Ishikawa (cell line): ENCODE measurements at regions not wholly inside any gene's neighbourhood (a gene's known extent, or its start where the extent isn't known, plus 50 kb on each side); places are given as distances from the start of the nearest gene placed in this dataset.

Experiments
- CEBPB ChIP-seq: IDR thresholded peaks from 2 replicates; pipeline ENCODE4 v1.6.1; 2012
- CREB1 ChIP-seq: IDR thresholded peaks from 2 replicates; pipeline ENCODE4 v1.6.1; 2012; ENCODE audit warnings: low read depth
- EGR1 ChIP-seq: IDR thresholded peaks from 2 replicates; pipeline ENCODE4 v1.6.1; 2012
- EP300 ChIP-seq: IDR thresholded peaks from 2 replicates; pipeline ENCODE4 v1.6.1; 2012; ENCODE audit warnings: borderline replicate concordance
- FOXM1 ChIP-seq: IDR thresholded peaks from 2 replicates; pipeline ENCODE4 v1.6.1; 2012; ENCODE audit warnings: low read depth, borderline replicate concordance
- NFIC ChIP-seq: IDR thresholded peaks from 2 replicates; pipeline ENCODE4 v1.6.1; 2012
- RAD21 ChIP-seq: IDR thresholded peaks from 2 replicates; pipeline ENCODE4 v1.6.1; 2012; ENCODE audit warnings: low read depth
- REST ChIP-seq: IDR thresholded peaks from 2 replicates; pipeline ENCODE4 v1.6.1; 2012; ENCODE audit warnings: low read depth, mild to moderate bottlenecking
- TAF1 ChIP-seq: IDR thresholded peaks from 2 replicates; pipeline ENCODE4 v1.6.1; 2012; ENCODE audit warnings: low read depth, mild to moderate bottlenecking
- TCF12 ChIP-seq: IDR thresholded peaks from 2 replicates; pipeline ENCODE4 v1.6.1; 2012; ENCODE audit warnings: low read depth
- TEAD4 ChIP-seq: IDR thresholded peaks from 2 replicates; pipeline ENCODE4 v1.6.1; 2012
- USF1 ChIP-seq: IDR thresholded peaks from 2 replicates; pipeline ENCODE4 v1.6.1; 2012
- YY1 ChIP-seq: IDR thresholded peaks from 2 replicates; pipeline ENCODE4 v1.6.1; 2012; ENCODE audit warnings: low read depth
- ZBTB7A ChIP-seq: IDR thresholded peaks from 2 replicates; pipeline ENCODE4 v1.6.1; 2012; ENCODE audit warnings: low read depth
- TF ChIP-seq, protein P1 (sequence below): IDR thresholded peaks from 2 replicates; pipeline ENCODE4 v1.6.1; 2012

DNA sequence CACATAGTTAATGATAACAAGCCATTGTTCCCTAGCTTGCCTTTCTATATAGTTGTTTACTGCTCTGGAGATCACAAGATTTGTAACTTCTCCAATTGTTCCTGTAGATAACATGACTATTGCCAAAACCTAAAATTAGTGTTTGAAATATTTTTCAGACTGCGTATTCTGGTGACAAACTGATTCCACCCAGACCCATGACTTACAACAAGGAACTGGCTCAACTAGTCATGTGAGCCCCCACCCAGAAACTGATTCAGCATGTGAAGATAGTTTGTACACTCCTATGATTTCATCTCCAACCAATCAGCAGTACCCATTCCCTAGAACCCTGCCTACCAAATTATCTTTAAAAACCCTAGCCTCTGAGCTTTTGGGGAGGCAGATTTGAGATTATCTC is 131.4 kb upstream of the BCL9 start:
- TF ChIP-seq USF1 (no peak), RAD21 (no peak), TCF12 (no peak), ZBTB7A (no peak), FOXM1 (no peak), EP300 (no peak), EGR1 (no peak), CEBPB (no peak), TAF1 (no peak), CREB1 (no peak), TEAD4 (no peak)
- TF ChIP-seq, protein P1, sequence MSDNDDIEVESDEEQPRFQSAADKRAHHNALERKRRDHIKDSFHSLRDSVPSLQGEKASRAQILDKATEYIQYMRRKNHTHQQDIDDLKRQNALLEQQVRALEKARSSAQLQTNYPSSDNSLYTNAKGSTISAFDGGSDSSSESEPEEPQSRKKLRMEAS: no peak

DNA sequence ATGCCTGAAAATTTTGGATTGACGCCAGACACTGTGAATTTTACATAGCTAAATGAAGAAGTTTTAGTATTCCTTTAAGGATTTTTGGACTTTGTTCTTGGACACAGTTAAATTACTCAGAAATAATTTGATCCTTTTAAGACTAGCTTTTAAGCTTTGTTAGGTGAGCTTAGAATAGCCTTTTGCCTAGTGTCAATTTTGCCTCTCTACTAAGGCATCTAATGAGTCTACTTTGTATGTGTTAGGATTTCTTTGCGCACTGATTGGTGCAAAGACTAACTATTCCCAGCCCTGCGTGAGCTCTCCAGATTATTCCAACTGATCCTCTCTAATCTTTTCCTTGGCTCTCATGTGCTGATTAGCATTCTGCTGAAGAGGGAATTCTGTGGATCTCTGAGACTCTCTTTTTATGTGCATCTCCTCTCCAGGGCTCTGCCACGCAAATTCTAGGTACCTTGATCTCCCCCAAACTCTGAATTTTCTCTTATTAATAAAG is 128.1 kb upstream of the BCL9 start:
- TF ChIP-seq FOXM1 (no peak), REST (no peak), TCF12 (no peak), CEBPB (no peak), EP300 (no peak), TAF1 (no peak), NFIC (no peak), CREB1 (no peak), YY1 (no peak), RAD21 (no peak), TEAD4 (no peak), USF1 (no peak), ZBTB7A (no peak), EGR1 (no peak)
- TF ChIP-seq, protein P1: no peak

DNA sequence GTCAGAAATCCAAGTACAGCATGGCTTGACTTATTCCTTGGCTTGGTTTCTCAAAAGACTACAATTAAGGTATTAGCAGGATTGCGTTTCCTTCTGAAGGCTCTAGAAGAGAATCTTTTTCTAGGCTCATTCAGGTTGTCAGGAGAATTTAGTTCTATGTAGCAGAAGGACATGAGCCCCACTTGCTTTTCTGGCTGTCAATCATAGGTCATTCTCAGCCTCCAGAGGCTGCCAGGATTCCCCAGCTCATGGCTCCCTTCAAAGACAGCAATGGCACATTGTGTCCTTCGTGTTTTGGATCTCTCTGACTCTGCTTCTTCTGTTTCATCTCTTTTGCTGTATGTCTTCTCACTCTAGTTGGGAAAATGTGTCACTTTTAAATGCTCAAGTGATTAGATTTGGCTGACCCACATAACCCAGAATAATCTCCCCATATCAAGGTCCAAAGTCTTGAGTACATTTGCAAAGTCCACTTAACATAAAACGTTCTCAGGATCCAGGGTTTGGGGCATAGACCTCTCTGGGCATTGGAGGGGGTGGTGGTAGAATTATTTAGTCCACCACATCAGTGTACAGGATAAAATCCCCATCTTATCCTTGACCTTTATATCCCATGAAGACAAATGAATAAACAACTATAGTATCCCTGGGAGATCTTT is 126.7 kb upstream of the BCL9 start:
- TF ChIP-seq NFIC (no peak), CREB1 (no peak), USF1 (no peak), TEAD4 (no peak), EGR1 (no peak), TAF1 (no peak)

- TF ChIP-seq TCF12: no peak
- TF ChIP-seq TAF1: no peak
- no peak for TF ChIP-seq USF1
- TF ChIP-seq ZBTB7A: no peak
- TF ChIP-seq CEBPB: no peak
Measured at GRCh38 chr1:147417024-147417423, 124.3 kb upstream of the BCL9 start.

GRCh38 chr1:147423100-147423827 is 118.0 kb upstream of the BCL9 start:
- peak; percentile 41; the same call in 1 of the 2 replicates for TF ChIP-seq YY1

GRCh38 chr1:147434921-147435320 is 106.4 kb upstream of the BCL9 start:
- TF ChIP-seq TCF12: no peak
- TF ChIP-seq ZBTB7A: no peak
- TF ChIP-seq EP300: no peak
- TF ChIP-seq NFIC: no peak
- no peak for TF ChIP-seq CEBPB

GRCh38 chr1:147444381-147444780 is 96.9 kb upstream of the BCL9 start:
- TF ChIP-seq TAF1 (no peak), TEAD4 (no peak), TCF12 (no peak), YY1 (no peak), ZBTB7A (no peak), FOXM1 (no peak), EP300 (no peak), RAD21 (no peak), CREB1 (no peak), NFIC (no peak), CEBPB (no peak), USF1 (no peak)
- TF ChIP-seq, protein P1: no peak
